Liver (tissue), 7 donors: ENCODE measurements at regions not wholly inside any gene's neighbourhood (a gene's known extent, or its start where the extent isn't known, plus 50 kb on each side); places are given as distances from the start of the nearest gene placed in this dataset.

Experiments
- DNase-seq: peaks from one replicate; pipeline ENCODE4 v3.0.0-alpha.2; 2017; ENCODE audit warnings: low spot score
- H3K27ac ChIP-seq, 2 donors: one replicate each; pipeline ENCODE4 v1.7.0; 2013; ENCODE audit warnings: inconsistent platforms in 2 of 2, low read length in 2 of 2, control low read depth in 1 of 2, low read depth in 1 of 2, mild to moderate bottlenecking in 1 of 2
- H3K27me3 ChIP-seq, 4 donors: one replicate each; pipeline versions ENCODE4 v1.6.1 to v1.7.0; 2013; ENCODE audit warnings: low read length in 3 of 4, inconsistent platforms in 1 of 4, mild to moderate bottlenecking in 1 of 4, moderate library complexity in 1 of 4; ENCODE audit not compliant: control insufficient read depth in 4 of 4, insufficient read depth in 4 of 4
- H3K36me3 ChIP-seq, 4 donors: one replicate each; pipeline versions ENCODE4 v1.6.1 to v1.7.0; 2013; ENCODE audit warnings: low read length in 3 of 4, mild to moderate bottlenecking in 3 of 4, low read depth in 1 of 4, moderate library complexity in 1 of 4; ENCODE audit not compliant: control insufficient read depth in 4 of 4, insufficient read depth in 3 of 4
- H3K4me1 ChIP-seq, 4 donors: one replicate each; pipeline versions ENCODE4 v1.6.1 to v1.7.0; 2013; ENCODE audit warnings: low read length in 3 of 4, mild to moderate bottlenecking in 3 of 4, moderate library complexity in 1 of 4; ENCODE audit not compliant: control insufficient read depth in 4 of 4, insufficient read depth in 4 of 4
- H3K4me3 ChIP-seq, 3 donors: one replicate each; pipeline versions ENCODE4 v1.6.1 to v1.7.0; 2013; ENCODE audit warnings: low read length in 3 of 3, control low read depth in 1 of 3, low read depth in 1 of 3, mild to moderate bottlenecking in 1 of 3
- H3K9ac ChIP-seq, 2 donors: one replicate each; pipeline ENCODE4 v1.7.0; 2013; ENCODE audit warnings: low read length in 2 of 2, mild to moderate bottlenecking in 2 of 2, moderate library complexity in 2 of 2, control low read depth in 1 of 2, low read depth in 1 of 2
- H3K9me3 ChIP-seq, 4 donors: one replicate each; pipeline versions ENCODE4 v1.6.1 to v1.7.0; 2013; ENCODE audit warnings: low read length in 3 of 4; ENCODE audit not compliant: control insufficient read depth in 4 of 4
- ATF3 ChIP-seq: IDR thresholded peaks from 2 replicates; pipeline ENCODE4 v1.6.1; 2016; ENCODE audit warnings: antibody characterized with exemption
- FOXA1 ChIP-seq: IDR thresholded peaks from 2 replicates; pipeline ENCODE4 v1.6.1; 2016; ENCODE audit warnings: antibody characterized with exemption
- FOXA2 ChIP-seq: IDR thresholded peaks from 2 replicates; pipeline ENCODE4 v1.6.1; 2016; ENCODE audit warnings: antibody characterized with exemption
- GABPA ChIP-seq, 2 donors: IDR thresholded peaks in 1 of 2; conservative IDR thresholded peaks in 1 of 2; 2 replicates each; pipeline ENCODE4 v1.6.1; 2016; ENCODE audit warnings: antibody characterized with exemption in 2 of 2, mild to moderate bottlenecking in 1 of 2, moderate library complexity in 1 of 2
- HNF4A ChIP-seq, 2 donors: conservative IDR thresholded peaks; 2 replicates each; pipeline ENCODE4 v1.6.1; 2016; ENCODE audit warnings: antibody characterized with exemption in 2 of 2, mild to moderate bottlenecking in 2 of 2
- JUND ChIP-seq, 2 donors: IDR thresholded peaks; 2 replicates each; pipeline ENCODE4 v1.6.1; 2016; ENCODE audit warnings: antibody characterized with exemption in 2 of 2
- MAX ChIP-seq: IDR thresholded peaks from 2 replicates; pipeline ENCODE4 v1.6.1; 2016; ENCODE audit warnings: antibody characterized with exemption
- NR2F2 ChIP-seq: IDR thresholded peaks from 2 replicates; pipeline ENCODE4 v1.6.1; 2016; ENCODE audit warnings: antibody characterized with exemption
- RAD21 ChIP-seq, 2 donors: IDR thresholded peaks; 2 replicates each; pipeline ENCODE4 v1.6.1; 2016; ENCODE audit warnings: antibody characterized with exemption in 2 of 2, mild to moderate bottlenecking in 2 of 2
- RXRA ChIP-seq, 2 donors: IDR thresholded peaks; 2 replicates each; pipeline ENCODE4 v1.6.1; 2017 to 2018; ENCODE audit warnings: antibody characterized with exemption in 2 of 2, mild to moderate bottlenecking in 1 of 2
- SP1 ChIP-seq: IDR thresholded peaks from 2 replicates; pipeline ENCODE4 v1.6.1; 2018; ENCODE audit warnings: antibody characterized with exemption, mild to moderate bottlenecking
- TAF1 ChIP-seq: conservative IDR thresholded peaks from 2 replicates; pipeline ENCODE4 v1.6.1; 2016; ENCODE audit warnings: antibody characterized with exemption, mild to moderate bottlenecking
- YY1 ChIP-seq: IDR thresholded peaks from 2 replicates; pipeline ENCODE4 v1.6.1; 2016; ENCODE audit warnings: antibody characterized with exemption, mild to moderate bottlenecking
- ZBTB33 ChIP-seq: IDR thresholded peaks from 2 replicates; pipeline ENCODE4 v1.6.1; 2016; ENCODE audit warnings: antibody characterized with exemption
- WGBS: extraction: QIAGEN DNeasy Blood & Tissue Kit; methylation state at CpG from one replicate; pipeline ENCODE4 v1.1.7; 2013; 5-methylcytosine and 5-hydroxymethylcytosine counted together
- donor health status: healthy.
- donor health status: healthy.
- donor health status: healthy.
- donor health status: healthy.

- Histone ChIP-seq H3K4me1 (no peaks in the 10 kb centered on the region), H3K9me3 (peaks cover 0 to 7% (median 2%) of the 10 kb centered on the region in 4 donors), H3K27me3 (no peaks in the 10 kb centered on the region), H3K4me3 (no peak overlapping the region), H3K36me3 (no peaks in the 10 kb centered on the region), H3K9ac (no peak overlapping the region), H3K27ac (no peak overlapping the region)
- 92% methylated on average over 3 of the region's 3 CpGs for WGBS
- DNase-seq: no peak
- TF ChIP-seq ATF3 (no peak), MAX (peak; percentile 24), HNF4A (conservative IDR thresholded peaks at IDR 0.05) (peak in 1 of 2 donors; percentile 71), ZBTB33 (no peak), RAD21 (IDR thresholded peaks at IDR 0.05) (no peak), YY1 (peak; percentile 52), RXRA (IDR thresholded peaks at IDR 0.05) (peak in 1 of 2 donors; percentile 52), TAF1 (no peak)
These were observed 938.9 kb downstream of the CDH11 start for GRCh38 chr16:64182985-64183384.

- H3K4me3 ChIP-seq: no peak overlapping the region
- no peak overlapping the region for H3K27ac ChIP-seq
- no peaks in the 10 kb centered on the region for H3K36me3 ChIP-seq
- no peaks in the 10 kb centered on the region for H3K4me1 ChIP-seq
- WGBS: 80% methylated on average over 4 of the region's 4 CpGs
- no peaks in the 10 kb centered on the region for H3K27me3 ChIP-seq
- H3K9ac ChIP-seq: no peak overlapping the region
- H3K9me3 ChIP-seq: peaks cover 0 to 9% (median 2%) of the 10 kb centered on the region in 4 donors
- TF ChIP-seq GABPA (IDR thresholded peaks at IDR 0.05 in 1 of 2, conservative IDR thresholded peaks at IDR 0.05 in 1 of 2) (no peak), ATF3 (no peak), JUND (IDR thresholded peaks at IDR 0.05) (no peak), RAD21 (IDR thresholded peaks at IDR 0.05) (no peak)
- no peak for DNase-seq
These were observed 940.5 kb downstream of the CDH11 start for GRCh38 chr16:64181271-64181925.

GRCh38 chr16:64180136-64180900, 941.5 kb downstream of the CDH11 start:
- H3K27ac ChIP-seq: no peak overlapping the region
- no peaks in the 10 kb centered on the region for H3K4me1 ChIP-seq
- peaks cover 0 to 9% (median 2%) of the 10 kb centered on the region in 4 donors for H3K9me3 ChIP-seq
- H3K9ac ChIP-seq: no peak overlapping the region
- H3K27me3 ChIP-seq: no peaks in the 10 kb centered on the region
- H3K36me3 ChIP-seq: no peaks in the 10 kb centered on the region
- DNase-seq: no peak
- H3K4me3 ChIP-seq: no peak overlapping the region
- TF ChIP-seq HNF4A (conservative IDR thresholded peaks at IDR 0.05): peak in 1 of 2 donors; percentile 21
- TF ChIP-seq NR2F2: no peak
- TF ChIP-seq FOXA2: no peak
- TF ChIP-seq RAD21 (IDR thresholded peaks at IDR 0.05): no peak
- TF ChIP-seq FOXA1: no peak
- peak in 1 of 2 donors; percentile 37 for TF ChIP-seq RXRA (IDR thresholded peaks at IDR 0.05)
- TF ChIP-seq SP1: no peak
- peak; percentile 48 for TF ChIP-seq MAX
- 49% methylated on average over 4 of the region's 4 CpGs for WGBS
